Astrocyte of the hippocampus (primary cell): ENCODE measurements at regions not wholly inside any gene's neighbourhood (a gene's known extent, or its start where the extent isn't known, plus 50 kb on each side); places are given as distances from the start of the nearest gene placed in this dataset.

Experiments
- DNase-seq: peaks from one replicate; pipeline ENCODE4 v3.0.0; 2011; ENCODE audit warnings: low read depth, low spot score

GRCh38 chr14:29216268-29217232, 450.0 kb downstream of the FOXG1 start:
- peak; percentile 67 for DNase-seq

- DNase-seq = no peak
Observed at GRCh38 chr14:29217813-29218450, 451.3 kb downstream of the FOXG1 start.

- DNase-seq = no peak
Observed at GRCh38 chr14:29220072-29220471, 453.5 kb downstream of the FOXG1 start.

GRCh38 chr14:29220566-29220965, 454.0 kb downstream of the FOXG1 start:
- no peak for DNase-seq

- DNase-seq = no peak
Observed at GRCh38 chr14:29222006-29222405, 455.4 kb downstream of the FOXG1 start.

- peak; percentile 77 for DNase-seq
Observed at GRCh38 chr14:29222671-29223268, 456.2 kb downstream of the FOXG1 start.

GRCh38 chr14:29223947-29224346, 457.4 kb downstream of the FOXG1 start:
- no peak for DNase-seq

GRCh38 chr14:29227631-29228030, 461.0 kb downstream of the FOXG1 start:
- DNase-seq = no peak

GRCh38 chr14:29232153-29232552, 465.6 kb downstream of the FOXG1 start:
- DNase-seq = no peak

GRCh38 chr14:29232711-29233110, 466.1 kb downstream of the FOXG1 start:
- DNase-seq = no peak

- DNase-seq = no peak
Observed at GRCh38 chr14:29233188-29233587, 466.6 kb downstream of the FOXG1 start.

- DNase-seq = no peak
Observed at GRCh38 chr14:29235991-29236390, 469.4 kb downstream of the FOXG1 start.

- DNase-seq = no peak
Observed at GRCh38 chr14:29236401-29236800, 469.8 kb downstream of the FOXG1 start.

GRCh38 chr14:29236848-29237247, 470.3 kb downstream of the FOXG1 start:
- DNase-seq = peak; percentile 77

- peak; percentile 48 for DNase-seq
Observed at GRCh38 chr14:29240066-29240465, 473.5 kb downstream of the FOXG1 start.

- peak; percentile 86 for DNase-seq
Observed at GRCh38 chr14:29242755-29243754, 476.5 kb downstream of the FOXG1 start.

- no peak for DNase-seq
Observed at GRCh38 chr14:29255692-29256091, 489.1 kb downstream of the FOXG1 start.

- peak; percentile 5 for DNase-seq
Observed at GRCh38 chr14:29262979-29263378, 496.4 kb downstream of the FOXG1 start.

- no peak for DNase-seq
Observed at GRCh38 chr14:29264865-29265264, 498.3 kb downstream of the FOXG1 start.

- no peak for DNase-seq
Observed at GRCh38 chr14:29265852-29266251, 499.3 kb downstream of the FOXG1 start.

- DNase-seq = no peak
Observed at GRCh38 chr14:29271669-29272068, 505.1 kb downstream of the FOXG1 start.
